Activated T-cell treated with anti-CD3 and anti-CD28 coated beads, Interleukin-2, amount 50 U/mL, for 72 hours (primary cell): ENCODE measurements at regions not wholly inside any gene's neighbourhood (a gene's known extent, or its start where the extent isn't known, plus 50 kb on each side); places are given as distances from the start of the nearest gene placed in this dataset.
"Not testable (repeated sequence)": the region's sequence is repeated elsewhere in the genome, so short reads cannot be mapped to it uniquely, and the experiment has no call there.

Source experiments
- ATAC-seq, 2 donors: fragments of 150-1000 bp; cut with Tn5 transposase; replicated peaks in 1 of 2; 2 replicates each; pipeline ENCODE4 v1.10.0; 2021; ENCODE audit warnings: moderate library complexity in 2 of 2, mild to moderate bottlenecking in 1 of 2
- DNase-seq, 2 donors: peaks; one replicate each; pipeline ENCODE4 v3.0.0; 2021 to 2022; ENCODE audit warnings: mixed read lengths in 1 of 2
- H3K27ac Mint-ChIP-seq: one replicate; pipeline ENCODE4 v1.8.0; 2022; ENCODE audit warnings: mild to moderate bottlenecking, moderate library complexity, mixed read lengths
- H3K27me3 Mint-ChIP-seq: one replicate; pipeline ENCODE4 v1.8.0; 2022; ENCODE audit warnings: low read depth, mixed read lengths
- H3K36me3 Mint-ChIP-seq, 2 donors: one replicate each; pipeline ENCODE4 v1.8.0; 2022; ENCODE audit warnings: mixed read lengths in 2 of 2, mild to moderate bottlenecking in 1 of 2; ENCODE audit not compliant: insufficient read depth in 2 of 2
- H3K4me1 Mint-ChIP-seq: one replicate; pipeline ENCODE4 v1.8.0; 2022; ENCODE audit warnings: low read depth, mixed read lengths
- H3K4me3 Mint-ChIP-seq, 2 donors: one replicate each; pipeline ENCODE4 v1.8.0; 2022; ENCODE audit warnings: mild to moderate bottlenecking in 2 of 2, mixed read lengths in 2 of 2, moderate library complexity in 2 of 2
- H3K9me3 Mint-ChIP-seq, 2 donors: one replicate each; pipeline ENCODE4 v1.8.0; 2022; ENCODE audit warnings: mixed read lengths in 2 of 2

- DNase-seq, result not testable (repeated sequence)
- H3K9me3 Mint-ChIP-seq, result peaks cover 2 to 16% of the 10 kb centered on the region in 2 donors
These were observed 315.2 kb downstream of the CPS1 start for GRCh38 chr2:210871566-210871965.

GRCh38 chr2:210873631-210874030 lies 317.2 kb downstream of the CPS1 start:
- Mint-ChIP-seq H3K27ac (no peak overlapping the region), H3K36me3 (no peaks in the 10 kb centered on the region), H3K27me3 (no peaks in the 10 kb centered on the region), H3K4me3 (no peak overlapping the region), H3K4me1 (no peaks in the 10 kb centered on the region), H3K9me3 (peaks cover 0 to 10% of the 10 kb centered on the region in 2 donors)
- ATAC-seq, result no peak
- no peak for DNase-seq

More at GRCh38 chr2:210871566-210871965, 315.2 kb downstream of the CPS1 start:
- H3K27me3 Mint-ChIP-seq, ATAC-seq, H3K4me3 Mint-ChIP-seq, H3K27ac Mint-ChIP-seq, H3K4me1 Mint-ChIP-seq, H3K36me3 Mint-ChIP-seq: not testable (repeated sequence)

- Mint-ChIP-seq H3K4me3 (no peak overlapping the region), H3K36me3 (no peaks in the 10 kb centered on the region), H3K9me3 (peaks cover 5 to 6% of the 10 kb centered on the region in 2 donors), H3K27me3 (no peaks in the 10 kb centered on the region), H3K4me1 (no peaks in the 10 kb centered on the region), H3K27ac (no peak overlapping the region)
- DNase-seq, result no peak
- ATAC-seq, result no peak
These were observed 327.8 kb downstream of the CPS1 start for GRCh38 chr2:210884227-210884626.

GRCh38 chr2:210888035-210888434 lies 331.6 kb downstream of the CPS1 start:
- Mint-ChIP-seq H3K4me1 (no peaks in the 10 kb centered on the region), H3K27me3 (no peaks in the 10 kb centered on the region), H3K27ac (no peak overlapping the region), H3K36me3 (no peaks in the 10 kb centered on the region), H3K9me3 (peaks cover 6 to 7% of the 10 kb centered on the region in 2 donors), H3K4me3 (no peak overlapping the region)
- ATAC-seq (no peak), DNase-seq (no peak)

- Mint-ChIP-seq H3K36me3 (no peaks in the 10 kb centered on the region), H3K27ac (no peak overlapping the region), H3K9me3 (peaks cover 7 to 10% of the 10 kb centered on the region in 2 donors), H3K4me1 (no peaks in the 10 kb centered on the region), H3K27me3 (no peaks in the 10 kb centered on the region), H3K4me3 (no peak overlapping the region)
- no peak for DNase-seq
- ATAC-seq, result no peak
These were observed 338.7 kb downstream of the CPS1 start for GRCh38 chr2:210895132-210895531.

GRCh38 chr2:210899131-210899530 lies 342.7 kb downstream of the CPS1 start:
- no peaks in the 10 kb centered on the region for H3K27me3 Mint-ChIP-seq
- no peak overlapping the region for H3K27ac Mint-ChIP-seq
- no peaks in the 10 kb centered on the region for H3K36me3 Mint-ChIP-seq
- no peaks in the 10 kb centered on the region for H3K4me1 Mint-ChIP-seq
- H3K4me3 Mint-ChIP-seq, result no peak overlapping the region
- DNase-seq (no peak), ATAC-seq (no peak)
- H3K9me3 Mint-ChIP-seq, result peaks cover 4 to 5% of the 10 kb centered on the region in 2 donors

- H3K36me3 Mint-ChIP-seq, result no peaks in the 10 kb centered on the region
- no peak overlapping the region for H3K4me3 Mint-ChIP-seq
- H3K4me1 Mint-ChIP-seq, result no peaks in the 10 kb centered on the region
- H3K27me3 Mint-ChIP-seq, result no peaks in the 10 kb centered on the region
- no peak for DNase-seq
- peaks cover 2% of the 10 kb centered on the region in 2 donors for H3K9me3 Mint-ChIP-seq
- H3K27ac Mint-ChIP-seq, result no peak overlapping the region
- no peak for ATAC-seq
These were observed 344.9 kb downstream of the CPS1 start for GRCh38 chr2:210901326-210901725.

- Mint-ChIP-seq H3K27me3 (no peaks in the 10 kb centered on the region), H3K9me3 (peaks cover 8 to 10% of the 10 kb centered on the region in 2 donors), H3K36me3 (peaks cover 0 to 2% of the 10 kb centered on the region in 2 donors), H3K27ac (no peak overlapping the region), H3K4me1 (no peaks in the 10 kb centered on the region), H3K4me3 (no peak overlapping the region)
- DNase-seq (no peak), ATAC-seq (no peak)
These were observed 356.4 kb downstream of the CPS1 start for GRCh38 chr2:210912779-210913178.

GRCh38 chr2:210913461-210913860 lies 357.1 kb downstream of the CPS1 start:
- Mint-ChIP-seq H3K27ac (no peak overlapping the region), H3K27me3 (no peaks in the 10 kb centered on the region), H3K4me3 (no peak overlapping the region), H3K4me1 (no peaks in the 10 kb centered on the region), H3K9me3 (peaks cover 8 to 9% of the 10 kb centered on the region in 2 donors), H3K36me3 (peaks cover 0 to 2% of the 10 kb centered on the region in 2 donors)
- ATAC-seq (no peak), DNase-seq (no peak)

- Mint-ChIP-seq H3K27ac (no peak overlapping the region), H3K36me3 (peaks cover 0 to 2% of the 10 kb centered on the region in 2 donors), H3K4me1 (no peaks in the 10 kb centered on the region), H3K9me3 (peaks cover 9 to 10% of the 10 kb centered on the region in 2 donors), H3K27me3 (no peaks in the 10 kb centered on the region), H3K4me3 (no peak overlapping the region)
- DNase-seq, result no peak
- ATAC-seq, result no peak
These were observed 359.5 kb downstream of the CPS1 start for GRCh38 chr2:210915912-210916311.

GRCh38 chr2:210917465-210917864 lies 361.1 kb downstream of the CPS1 start:
- no peak for ATAC-seq
- H3K4me3 Mint-ChIP-seq, result no peak overlapping the region
- no peaks in the 10 kb centered on the region for H3K36me3 Mint-ChIP-seq
- peaks cover 8 to 13% of the 10 kb centered on the region in 2 donors for H3K9me3 Mint-ChIP-seq
- no peaks in the 10 kb centered on the region for H3K4me1 Mint-ChIP-seq
- DNase-seq, result no peak
- no peak overlapping the region for H3K27ac Mint-ChIP-seq
- H3K27me3 Mint-ChIP-seq, result no peaks in the 10 kb centered on the region

GRCh38 chr2:210919128-210919527 lies 362.7 kb downstream of the CPS1 start:
- no peaks in the 10 kb centered on the region for H3K36me3 Mint-ChIP-seq
- no peaks in the 10 kb centered on the region for H3K4me1 Mint-ChIP-seq
- no peaks in the 10 kb centered on the region for H3K27me3 Mint-ChIP-seq
- DNase-seq (no peak), ATAC-seq (no peak)
- H3K4me3 Mint-ChIP-seq, result no peak overlapping the region
- no peak overlapping the region for H3K27ac Mint-ChIP-seq
- peaks cover 5 to 9% of the 10 kb centered on the region in 2 donors for H3K9me3 Mint-ChIP-seq

- no peaks in the 10 kb centered on the region for H3K4me1 Mint-ChIP-seq
- H3K27me3 Mint-ChIP-seq, result no peaks in the 10 kb centered on the region
- peaks cover 5 to 8% of the 10 kb centered on the region in 2 donors for H3K9me3 Mint-ChIP-seq
- H3K36me3 Mint-ChIP-seq, result no peaks in the 10 kb centered on the region
- DNase-seq, result no peak
- no peak overlapping the region for H3K27ac Mint-ChIP-seq
- ATAC-seq, result no peak
- H3K4me3 Mint-ChIP-seq, result no peak overlapping the region
These were observed 366.0 kb downstream of the CPS1 start for GRCh38 chr2:210922419-210922818.

- Mint-ChIP-seq H3K27ac (no peak overlapping the region), H3K36me3 (peaks cover 0 to 2% of the 10 kb centered on the region in 2 donors), H3K9me3 (peaks cover 0 to 3% of the 10 kb centered on the region in 2 donors), H3K27me3 (no peaks in the 10 kb centered on the region), H3K4me3 (no peak overlapping the region), H3K4me1 (no peaks in the 10 kb centered on the region)
- no peak for ATAC-seq
- DNase-seq, result no peak
These were observed 372.3 kb downstream of the CPS1 start for GRCh38 chr2:210928714-210929113.
